GM18498 (cell line): ENCODE measurements at regions not wholly inside any gene's neighbourhood (a gene's known extent, or its start where the extent isn't known, plus 50 kb on each side); places are given as distances from the start of the nearest gene placed in this dataset.

ENCODE experiments used
- ATAC-seq: cut with Tn5 transposase; IDR thresholded peaks from one replicate; pipeline ENCODE4 v1.9.1; 2021; ENCODE audit warnings: mild to moderate bottlenecking, moderate library complexity; ENCODE audit not compliant: unreplicated experiment

DNA sequence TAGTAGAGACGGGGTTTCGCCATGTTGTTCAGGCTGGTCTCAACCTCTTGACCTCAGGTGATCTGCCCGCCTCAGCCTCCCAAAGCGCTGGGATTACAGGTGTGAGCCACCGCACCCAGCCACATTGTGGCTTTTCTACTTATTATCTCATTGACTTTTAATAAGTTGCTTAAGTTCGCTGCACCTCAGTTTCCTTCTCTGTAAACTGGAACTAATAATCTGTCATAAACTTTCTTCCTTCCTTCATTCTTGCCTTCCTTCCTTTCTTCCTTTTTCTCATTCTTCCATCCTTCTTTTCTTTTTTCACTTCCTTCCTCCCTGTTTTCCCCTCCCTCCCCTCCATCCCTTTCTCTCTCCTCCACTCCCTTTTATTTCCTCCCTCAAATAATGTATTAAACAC lies 192.2 kb downstream of the MAF start:
- no peak for ATAC-seq

DNA sequence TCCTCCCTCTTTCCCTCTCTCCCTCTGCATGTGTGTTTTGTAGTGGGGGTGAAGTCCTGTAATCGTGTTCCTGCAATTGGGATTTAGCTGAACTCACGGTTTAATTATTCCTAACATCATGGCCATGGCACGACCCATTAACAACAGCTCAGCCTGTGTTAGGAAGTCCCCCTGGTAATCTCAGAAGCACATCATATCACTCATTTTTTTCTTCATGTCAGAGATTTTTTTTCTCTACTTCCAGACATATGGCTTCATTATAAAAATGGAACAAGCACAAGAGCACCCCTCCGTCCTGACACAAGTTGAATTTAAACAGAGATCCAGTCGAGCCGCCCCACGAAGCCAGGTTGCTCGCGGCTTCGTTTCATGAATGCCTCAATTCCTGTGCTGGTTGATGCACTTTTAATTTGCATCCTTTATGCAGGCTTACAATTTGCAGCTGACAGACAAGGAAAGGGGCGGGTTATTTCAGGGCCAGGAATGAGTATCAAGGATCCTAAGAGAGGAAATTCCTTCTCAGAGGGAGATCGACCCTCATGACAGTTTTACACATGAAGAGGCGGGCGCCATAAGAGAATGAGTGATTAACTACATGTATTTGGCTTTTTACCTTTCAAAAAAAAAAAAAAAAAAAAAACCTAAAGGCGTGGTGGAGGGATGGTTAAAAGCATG lies 192.9 kb downstream of the MAF start:
- ATAC-seq = no peak

DNA sequence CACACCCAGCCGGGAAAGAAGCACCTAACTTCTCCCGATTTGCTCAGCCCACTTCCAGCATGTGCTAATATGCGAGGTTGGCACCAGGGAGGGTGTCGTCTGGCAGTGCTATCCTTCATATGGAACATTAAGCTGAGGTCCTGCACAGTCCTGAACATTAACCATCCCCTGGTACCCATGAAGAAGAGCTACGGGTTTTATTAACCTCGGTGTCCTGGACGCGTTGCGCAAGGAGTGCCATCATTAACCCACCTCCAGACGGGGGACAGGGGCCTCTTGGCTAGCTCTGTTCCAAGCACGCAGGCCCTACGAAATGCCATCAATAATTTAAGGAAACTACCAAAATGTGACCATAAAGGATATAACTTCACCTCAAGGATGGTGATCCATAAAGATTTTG lies 193.5 kb downstream of the MAF start:
- ATAC-seq = no peak

DNA sequence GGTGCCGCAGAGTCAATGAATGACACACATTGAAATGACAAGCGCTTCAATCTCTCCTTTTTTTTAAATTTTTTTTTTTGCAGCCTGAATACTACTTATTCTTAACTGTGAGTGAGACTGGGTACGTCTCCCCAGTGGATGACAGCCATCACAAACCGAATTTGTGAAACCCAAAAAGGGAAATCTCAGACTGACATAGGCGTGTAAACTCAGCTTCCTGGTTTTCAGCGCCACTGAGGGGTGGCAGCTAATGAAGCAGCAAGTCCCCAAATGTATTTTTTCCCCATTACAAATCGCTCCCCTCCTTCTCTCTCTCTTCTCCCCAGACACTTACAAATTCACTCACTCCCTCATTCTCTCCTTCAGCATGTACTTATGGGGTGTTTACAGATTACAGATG lies 196.0 kb downstream of the MAF start:
- no peak for ATAC-seq

DNA sequence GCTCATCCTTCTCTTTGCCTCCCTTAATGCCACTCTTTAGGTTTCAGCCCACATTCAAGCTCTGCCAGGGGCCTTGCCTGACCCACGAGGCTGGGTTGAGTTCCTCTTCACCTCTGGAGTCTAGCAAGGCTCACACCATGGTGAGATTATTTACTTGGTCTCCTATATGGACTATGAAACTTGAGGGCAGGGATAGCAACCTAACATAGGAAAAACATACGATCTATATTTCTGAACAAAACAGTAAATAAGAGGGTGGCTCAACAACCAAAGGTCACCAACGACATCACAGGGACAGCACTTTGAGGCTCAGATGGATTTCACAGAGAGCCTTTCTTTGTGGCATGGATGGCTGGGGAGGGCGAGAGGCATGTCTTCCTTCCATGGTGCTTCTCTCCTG lies 197.0 kb downstream of the MAF start:
- ATAC-seq = no peak

DNA sequence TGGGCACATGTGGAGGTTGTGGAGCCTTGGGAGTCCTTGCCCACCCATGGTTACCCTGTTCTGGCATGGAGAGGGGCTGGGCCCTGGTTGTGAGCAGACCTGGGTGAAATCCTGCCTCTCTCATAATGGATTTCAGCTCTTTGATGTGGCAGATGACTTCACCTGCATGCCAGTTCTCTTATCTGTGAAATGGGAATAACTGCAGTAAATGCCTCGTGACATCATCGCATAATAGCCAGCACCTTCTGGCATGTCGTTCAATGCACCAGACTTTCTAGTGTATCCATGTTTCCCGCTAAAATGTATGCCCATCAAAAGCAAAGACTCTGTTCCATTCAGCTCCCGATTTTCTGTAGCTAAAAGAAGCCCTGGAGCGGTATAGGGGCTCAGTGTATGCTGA lies 197.6 kb downstream of the MAF start:
- ATAC-seq = no peak

DNA sequence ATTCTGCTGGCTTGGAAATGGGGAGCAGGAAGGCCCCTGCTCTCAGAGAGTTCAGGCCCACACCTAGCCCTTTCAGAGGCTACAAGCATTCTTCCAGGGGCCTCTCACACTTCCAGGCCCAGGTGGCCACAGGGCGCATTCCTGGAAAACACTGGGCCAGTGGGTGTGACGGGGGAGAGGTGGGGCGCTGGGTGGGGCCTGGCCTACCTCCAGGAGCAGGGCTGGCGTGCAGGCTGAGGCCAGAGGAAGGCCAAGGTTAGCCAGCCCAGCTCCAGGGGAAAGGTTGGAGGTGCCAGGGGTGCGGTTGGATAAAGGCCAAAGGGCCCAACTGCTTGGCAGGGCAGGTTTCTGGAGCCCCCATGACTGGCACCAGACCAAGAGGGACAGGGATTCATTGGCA lies 198.2 kb downstream of the MAF start:
- no peak for ATAC-seq

DNA sequence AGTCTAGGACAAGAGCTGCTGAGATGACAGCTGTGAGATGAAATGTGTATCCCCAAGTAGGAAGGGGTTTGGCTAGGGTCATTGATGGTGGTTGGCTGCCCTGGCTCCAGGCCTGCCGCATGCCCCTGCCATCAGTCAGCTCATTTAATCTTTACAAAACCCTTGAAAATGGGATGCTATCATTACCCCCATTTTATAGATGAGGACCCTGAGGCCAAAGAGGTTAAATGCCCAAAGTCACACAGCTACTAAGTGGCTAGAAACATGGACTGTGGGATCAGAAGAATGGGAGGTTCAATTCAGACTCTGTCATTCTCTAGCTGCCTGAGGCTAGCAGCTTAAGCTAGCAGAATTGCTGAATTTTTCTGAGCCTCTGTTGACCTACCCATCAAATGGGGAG lies 198.8 kb downstream of the MAF start:
- ATAC-seq = no peak

DNA sequence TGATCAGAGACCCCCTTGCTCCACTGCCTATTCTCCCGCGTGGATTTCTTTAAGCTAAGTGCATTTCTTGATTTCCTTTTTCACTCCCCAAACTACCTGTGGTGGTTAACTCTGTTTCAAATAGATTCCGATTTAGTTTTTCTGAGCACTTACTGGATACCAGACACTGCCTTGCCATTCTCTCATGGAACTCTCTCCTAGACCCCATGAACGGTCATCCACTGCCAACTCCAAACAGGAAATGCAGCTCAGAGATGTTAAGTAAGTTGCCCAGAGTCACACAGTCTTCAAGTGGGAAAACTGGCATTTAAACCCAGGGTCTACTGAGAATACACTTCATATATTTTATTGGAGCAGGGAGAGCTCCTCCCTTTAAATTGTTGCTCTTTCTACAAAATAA lies 199.4 kb downstream of the MAF start:
- ATAC-seq = no peak

DNA sequence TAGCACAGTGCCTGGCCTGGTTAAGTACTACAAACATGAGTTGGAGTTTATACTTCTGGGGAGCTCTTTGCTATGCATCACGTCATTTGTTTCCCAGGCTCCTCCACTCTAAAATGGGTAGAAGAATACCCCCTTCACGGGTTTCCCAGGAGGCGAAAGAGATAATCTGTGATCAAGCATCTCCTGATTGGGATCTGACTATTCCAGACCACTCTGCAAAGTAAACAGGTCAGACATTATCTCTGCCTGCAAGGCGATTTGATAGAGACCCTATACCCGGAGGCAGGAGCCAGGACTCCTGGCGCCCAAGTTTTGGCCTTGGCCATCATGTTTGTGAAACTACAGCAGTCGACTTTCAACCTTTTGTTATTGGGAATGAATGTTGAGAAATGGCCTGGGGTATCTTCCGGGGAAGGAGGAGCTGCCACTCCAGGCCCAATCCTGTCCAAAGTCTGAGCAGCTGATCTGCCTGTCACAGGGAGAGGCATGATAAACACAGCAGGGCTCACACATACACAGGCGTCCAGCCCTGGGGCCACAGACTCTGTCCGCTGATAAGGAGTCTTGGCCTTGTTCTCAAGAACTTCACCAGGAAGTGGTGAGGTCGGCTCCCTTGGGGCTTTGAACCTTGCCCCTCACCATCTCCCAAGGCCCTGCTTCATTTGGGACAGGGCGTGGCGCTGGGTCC lies 199.9 kb downstream of the MAF start:
- ATAC-seq = no peak

DNA sequence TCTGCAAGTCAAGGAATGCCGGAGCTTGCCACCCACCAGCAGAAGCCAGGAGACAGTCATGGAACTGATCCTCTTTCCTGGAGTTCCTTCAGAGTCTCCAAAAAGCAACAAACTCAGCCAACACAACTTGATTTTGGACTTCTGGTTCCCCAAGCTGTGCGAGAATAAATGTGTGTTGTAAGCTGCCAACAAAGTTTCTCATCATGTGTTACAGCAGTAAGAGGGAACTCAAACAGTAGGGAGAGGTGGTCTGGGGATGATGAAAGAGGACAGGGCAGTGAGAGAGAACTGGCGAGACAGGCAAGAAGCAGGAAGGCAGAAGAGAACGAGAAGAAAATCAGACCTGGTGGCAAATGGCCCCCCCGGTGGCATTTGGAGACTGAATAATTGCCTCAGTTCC lies 204.9 kb downstream of the MAF start:
- ATAC-seq = no peak

DNA sequence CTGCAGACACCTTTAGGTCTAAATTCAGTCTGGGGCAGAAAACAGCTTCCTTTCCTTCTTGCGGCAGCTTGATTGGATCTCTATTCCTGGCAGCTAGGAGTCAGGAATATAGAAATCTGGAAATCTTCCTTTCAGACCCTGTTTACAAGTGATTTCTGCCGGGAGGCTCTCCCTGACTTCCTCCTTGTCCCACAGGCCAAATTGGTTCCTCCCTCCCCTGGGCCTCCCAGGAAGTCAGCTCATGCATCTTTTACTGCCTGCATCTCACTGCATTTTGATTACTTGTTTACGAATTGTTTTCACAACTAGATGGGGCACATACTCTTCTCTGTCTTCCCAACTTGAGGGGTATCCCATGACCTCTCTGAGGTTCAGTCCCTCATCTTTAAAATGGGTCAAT lies 206.3 kb downstream of the MAF start:
- no peak for ATAC-seq

DNA sequence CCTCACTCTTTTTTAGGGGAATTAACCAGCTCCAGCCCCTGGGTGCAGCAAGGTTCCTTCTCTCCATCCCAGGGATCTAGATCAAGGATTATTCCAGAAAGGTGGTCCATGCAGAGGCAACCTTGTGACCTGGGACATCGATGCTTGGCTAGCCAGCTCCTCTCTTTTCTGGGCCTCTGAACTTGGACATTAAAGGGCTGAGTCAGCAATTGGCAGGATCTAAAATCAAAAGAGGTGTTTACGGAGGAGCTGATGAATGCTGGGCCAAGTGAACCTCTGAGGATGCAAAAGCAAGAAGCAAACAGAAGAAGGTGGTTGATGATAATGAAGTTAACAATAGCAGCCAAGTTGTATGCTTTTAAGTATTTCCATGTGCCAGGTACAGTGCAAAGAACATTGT lies 207.0 kb downstream of the MAF start:
- no peak for ATAC-seq

DNA sequence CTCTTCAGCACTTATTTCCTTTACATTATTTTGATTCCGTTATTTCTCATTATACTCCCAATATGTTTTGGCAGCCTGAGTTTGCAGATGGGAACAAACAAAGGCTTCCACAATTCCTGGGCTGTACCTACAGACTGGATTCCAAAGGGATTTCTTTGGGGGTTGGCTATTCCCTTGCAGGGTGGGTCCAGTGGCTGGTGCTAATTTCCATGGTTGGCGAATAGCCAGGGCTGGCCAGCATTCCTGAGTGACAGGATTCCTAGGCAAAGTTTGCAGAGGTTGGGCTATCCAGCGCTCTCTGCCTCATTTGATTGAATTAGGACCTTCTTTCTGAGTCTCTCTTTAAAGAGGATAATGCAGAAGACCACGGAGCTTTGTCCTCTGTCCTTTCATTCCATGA lies 207.4 kb downstream of the MAF start:
- no peak for ATAC-seq

DNA sequence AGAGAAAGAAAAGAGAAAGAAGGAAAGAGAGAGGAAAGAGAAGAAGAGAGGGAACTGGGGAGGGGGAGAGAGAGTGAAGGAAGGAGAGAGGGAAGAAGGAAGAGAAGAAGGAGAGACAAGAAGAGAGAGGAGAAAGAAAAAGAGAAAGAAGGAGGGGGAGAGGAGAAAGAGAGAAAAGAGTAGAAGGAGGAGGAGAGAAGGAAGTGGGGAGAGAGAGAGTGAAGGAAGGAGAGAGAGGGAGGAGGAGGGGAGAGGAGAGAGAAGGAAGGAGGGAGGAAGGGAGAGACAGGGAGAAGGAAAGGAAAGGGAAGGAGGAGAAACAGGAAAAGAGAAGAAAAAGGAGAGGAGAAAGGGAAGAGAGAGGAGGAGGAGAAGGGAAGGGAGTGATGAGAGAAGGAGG lies 208.5 kb downstream of the MAF start:
- no peak for ATAC-seq

DNA sequence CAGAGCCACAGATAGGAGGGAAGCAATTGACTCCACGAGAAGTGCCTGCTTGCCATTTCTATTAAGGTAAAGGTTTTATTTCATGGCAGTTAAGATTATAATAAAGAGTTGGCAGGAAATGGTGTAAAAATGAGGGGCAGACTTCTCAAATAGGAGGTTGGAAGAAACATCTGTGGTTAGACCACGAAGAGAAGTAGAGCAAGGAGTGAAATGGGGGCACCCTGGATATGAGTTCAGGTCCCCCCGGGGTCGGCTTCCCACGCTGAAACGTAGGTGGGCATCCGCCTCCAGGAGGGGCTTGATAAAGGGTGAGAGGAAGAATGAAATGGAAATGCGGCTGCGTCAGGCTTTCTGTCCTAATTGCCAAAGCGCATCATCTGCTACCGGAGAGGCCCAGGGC lies 209.1 kb downstream of the MAF start:
- no peak for ATAC-seq

DNA sequence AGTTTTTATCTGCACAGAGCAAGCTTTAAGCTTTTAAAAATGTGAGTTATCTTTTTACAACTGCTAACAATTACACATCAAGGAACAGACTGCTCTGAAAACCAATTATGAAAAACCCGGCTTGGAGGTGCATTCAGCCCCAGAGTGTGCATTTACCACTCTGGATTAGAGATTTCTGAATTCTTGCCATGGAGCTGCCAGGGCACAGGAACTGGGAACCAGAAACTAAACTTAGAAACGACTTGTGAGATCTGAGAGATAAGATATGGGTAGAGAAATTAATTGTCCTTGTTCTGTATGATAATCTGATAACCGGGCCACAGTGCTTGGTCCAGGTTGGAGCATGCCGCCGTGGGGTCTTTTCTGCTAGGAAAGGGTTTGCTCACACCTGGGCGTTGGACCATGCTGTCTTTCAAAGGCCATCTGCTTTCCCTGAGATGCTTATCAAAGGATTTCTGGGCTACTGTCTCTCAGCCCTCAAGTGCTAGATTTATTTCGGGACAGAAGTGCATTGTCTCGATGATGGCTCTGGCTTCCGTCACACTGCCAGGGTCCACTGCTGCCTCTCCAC lies 210.0 kb downstream of the MAF start:
- no peak for ATAC-seq

DNA sequence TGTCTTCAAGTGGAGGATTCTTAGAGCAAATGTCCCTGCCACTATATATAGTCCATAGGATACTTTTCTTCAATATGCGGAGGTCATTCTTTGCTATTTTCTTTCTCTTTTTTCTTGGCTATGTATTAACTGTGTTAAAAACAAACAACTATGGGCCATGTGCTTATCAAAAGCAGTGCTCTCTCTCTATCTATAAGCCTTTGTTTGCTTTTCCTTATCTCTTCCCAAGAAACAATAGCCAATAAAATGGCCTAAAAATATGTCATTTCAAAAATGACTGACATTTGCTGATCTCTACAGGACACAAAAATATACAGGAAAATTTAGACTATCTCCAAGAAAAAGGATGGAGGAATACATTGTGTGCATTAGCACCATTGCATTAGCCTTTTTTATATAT lies 212.1 kb downstream of the MAF start:
- no peak for ATAC-seq

DNA sequence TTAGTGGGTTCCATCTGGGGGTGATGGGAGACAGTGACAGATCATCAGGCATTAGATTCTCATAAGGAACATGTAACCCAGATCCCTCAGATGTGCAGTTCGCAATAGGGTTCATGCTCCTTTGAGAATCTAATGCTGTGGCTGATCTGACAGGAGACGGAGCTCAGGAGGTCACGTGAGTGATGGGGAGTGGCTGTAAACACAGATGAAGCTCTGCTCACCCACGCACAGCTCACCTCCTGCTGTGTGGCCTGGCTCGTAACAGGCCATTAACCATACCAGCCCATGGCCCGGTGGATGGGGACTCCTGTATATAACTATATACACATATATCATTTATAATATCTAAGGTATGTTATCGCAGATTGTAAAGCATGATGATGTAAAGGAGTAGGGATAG lies 214.2 kb downstream of the MAF start:
- ATAC-seq = no peak

DNA sequence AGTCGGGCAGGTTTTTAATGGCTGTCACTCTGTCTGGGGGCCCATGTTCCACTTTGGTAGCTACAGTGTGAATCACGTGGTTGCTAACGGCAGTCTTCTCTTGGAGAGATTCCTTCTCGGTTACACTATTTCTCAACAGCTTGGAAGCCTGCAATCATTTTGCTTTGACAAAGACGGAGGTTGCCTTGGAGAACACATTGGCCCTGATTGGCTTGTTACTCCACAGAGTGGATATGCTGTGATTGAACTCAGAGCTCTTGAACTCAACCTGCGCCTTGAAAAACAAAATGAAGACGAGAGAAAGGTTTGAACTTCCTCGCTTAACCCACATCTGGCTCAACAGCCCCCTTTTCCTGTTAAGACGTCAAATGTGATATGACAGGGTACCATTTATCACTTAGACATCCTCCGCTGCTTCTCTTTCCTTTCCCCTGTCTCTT lies 218.9 kb downstream of the MAF start:
- ATAC-seq = no peak

DNA sequence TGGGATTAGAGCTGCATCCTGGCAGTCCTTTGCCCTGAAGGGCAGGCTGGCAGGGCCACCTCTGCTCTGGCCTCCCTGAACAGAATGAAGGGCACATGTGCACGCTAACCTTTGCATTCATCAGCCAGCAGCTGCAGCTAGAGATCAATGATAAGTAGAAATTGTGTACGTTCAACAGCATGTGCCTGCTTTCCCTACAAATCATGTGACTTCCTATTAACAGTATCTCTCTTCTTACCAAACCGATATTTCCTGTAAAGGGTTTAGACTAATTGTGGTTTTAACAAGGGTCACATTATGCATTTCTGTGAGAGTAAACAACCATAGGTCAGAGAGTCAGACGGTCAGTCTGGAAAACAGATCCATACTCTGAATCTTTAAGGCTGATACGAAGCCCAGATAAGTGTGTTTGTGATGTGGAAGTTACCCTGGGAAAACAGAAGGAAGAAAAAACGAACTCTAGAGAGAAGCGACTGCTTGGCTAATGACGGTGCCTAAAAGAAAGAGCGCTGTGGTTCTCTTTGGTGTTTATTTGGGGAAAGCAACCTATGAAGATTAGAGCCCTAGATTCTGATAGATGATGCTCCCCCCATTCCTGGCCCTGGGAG lies 219.4 kb downstream of the MAF start:
- no peak for ATAC-seq

DNA sequence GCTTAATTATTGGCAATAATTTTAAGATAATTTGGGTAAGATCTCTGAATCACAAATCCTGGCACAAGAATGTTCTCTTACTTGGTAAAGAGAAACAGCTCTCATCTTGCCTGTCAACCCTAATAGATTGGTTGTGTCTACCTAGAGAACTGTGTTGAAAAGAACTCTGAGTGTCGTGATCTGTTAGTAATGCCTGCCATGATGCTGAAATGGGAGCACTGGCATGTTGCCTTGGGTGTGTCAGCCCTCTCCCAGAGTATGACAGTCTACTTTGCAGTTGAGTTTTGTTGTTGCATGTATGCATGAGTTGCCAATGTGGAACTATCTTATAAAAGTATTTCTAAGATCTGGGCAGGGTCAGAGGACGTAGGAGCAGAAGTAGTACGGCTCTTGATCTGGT lies 221.4 kb downstream of the MAF start:
- ATAC-seq = no peak
